HG03108 (cell line): ENCODE measurements at regions not wholly inside any gene's neighbourhood (a gene's known extent, or its start where the extent isn't known, plus 50 kb on each side); places are given as distances from the start of the nearest gene placed in this dataset.
"Not testable (repeated sequence)": the region's sequence is repeated elsewhere in the genome, so short reads cannot be mapped to it uniquely, and the experiment has no call there.

Experiments used
- ATAC-seq: cut with Tn5 transposase; IDR thresholded peaks from one replicate; pipeline ENCODE4 v1.9.1; 2021; ENCODE audit warnings: moderate library complexity; ENCODE audit not compliant: unreplicated experiment

DNA sequence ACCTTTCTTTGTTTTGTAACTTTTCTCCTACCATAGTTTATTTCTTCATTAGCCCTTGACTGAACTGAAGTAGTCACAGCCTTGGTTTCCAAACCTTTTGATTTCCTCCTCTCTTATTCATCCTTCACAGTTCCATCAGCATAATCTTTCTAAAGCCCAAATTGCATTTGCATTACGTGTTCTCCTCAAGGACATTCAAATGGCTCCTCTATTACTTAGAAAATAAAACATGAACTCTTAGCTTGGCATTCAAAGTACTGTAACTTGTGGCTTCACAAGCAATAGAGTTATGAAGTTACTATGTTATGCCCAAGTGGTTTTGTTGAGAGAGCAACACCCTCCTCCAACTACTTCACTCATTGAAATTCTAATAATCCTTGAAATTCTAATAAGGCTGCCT is 840.0 kb downstream of the TTLL7 start:
- ATAC-seq, result not testable (repeated sequence)

DNA sequence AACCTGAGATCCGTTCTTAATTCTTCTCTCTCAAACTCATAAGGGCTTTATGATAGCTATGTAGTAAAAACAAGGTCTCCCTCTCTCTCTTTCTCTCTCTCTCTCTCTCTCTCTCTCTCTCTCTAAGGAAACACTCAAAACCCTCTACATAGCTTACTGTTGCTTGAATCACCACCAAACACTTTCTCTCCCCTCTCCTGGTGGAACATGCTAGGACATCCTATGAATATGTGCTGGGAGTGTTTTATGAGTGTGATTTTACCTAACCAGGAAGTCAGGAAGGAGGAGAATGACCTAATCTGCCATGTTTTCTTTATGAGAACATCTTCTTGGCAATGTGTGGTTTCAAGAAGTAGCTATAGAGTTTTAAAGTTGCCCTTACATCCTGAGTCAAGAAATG is 844.6 kb downstream of the TTLL7 start:
- not testable (repeated sequence) for ATAC-seq

DNA sequence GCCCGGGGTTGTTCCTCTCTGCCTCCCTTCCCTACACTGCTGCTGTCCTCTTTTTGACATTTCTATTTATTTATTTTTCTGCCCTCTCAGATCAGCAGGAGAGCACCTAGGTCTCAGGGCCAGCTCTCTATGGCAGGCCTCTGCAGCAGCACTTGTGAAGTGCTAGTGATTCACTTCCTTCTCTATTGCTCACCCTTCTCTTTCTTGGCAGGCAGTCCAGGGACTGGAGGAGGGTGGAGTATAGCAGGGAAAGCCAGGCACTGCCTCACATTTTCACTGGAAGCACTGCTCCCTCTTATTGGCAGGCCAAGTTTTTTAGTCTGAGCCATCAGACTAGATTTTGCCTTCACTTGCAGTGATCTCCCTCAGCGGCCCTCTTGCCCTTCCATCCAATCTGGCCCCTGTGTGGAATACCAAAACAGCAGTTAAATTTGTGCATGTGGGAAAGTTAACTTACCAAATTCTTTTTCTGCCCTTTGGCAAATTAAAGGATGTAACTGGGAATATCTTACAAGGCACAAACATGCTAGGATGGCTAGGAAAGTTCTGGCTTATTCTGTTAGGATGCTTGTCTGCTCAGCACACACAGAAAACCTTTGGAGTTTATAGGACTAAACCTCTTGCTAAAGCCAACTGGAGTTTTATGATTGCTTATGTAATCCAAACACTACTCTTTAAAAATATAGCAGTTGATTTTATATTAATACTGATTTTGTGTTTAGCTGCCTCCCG is 847.6 kb downstream of the TTLL7 start:
- not testable (repeated sequence) for ATAC-seq

DNA sequence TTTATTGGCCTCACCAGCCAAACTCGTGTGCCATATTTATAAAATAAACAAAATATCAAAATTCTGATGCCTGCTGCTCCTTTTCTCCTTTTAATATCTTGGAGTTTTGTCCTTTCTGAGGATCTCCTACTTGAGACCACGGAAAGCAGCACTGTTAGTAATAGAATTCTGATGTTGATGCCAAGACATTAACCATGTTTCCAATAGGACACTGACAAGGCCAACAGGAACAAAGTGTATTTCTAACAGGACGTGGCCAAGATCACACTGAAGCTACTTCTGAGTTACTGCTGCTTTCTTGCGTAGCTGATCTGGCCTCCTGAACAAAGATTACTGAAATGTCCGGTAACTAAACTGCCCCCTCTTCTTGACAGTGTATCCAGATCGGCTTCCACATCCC is 848.5 kb downstream of the TTLL7 start:
- ATAC-seq, result not testable (repeated sequence)

DNA sequence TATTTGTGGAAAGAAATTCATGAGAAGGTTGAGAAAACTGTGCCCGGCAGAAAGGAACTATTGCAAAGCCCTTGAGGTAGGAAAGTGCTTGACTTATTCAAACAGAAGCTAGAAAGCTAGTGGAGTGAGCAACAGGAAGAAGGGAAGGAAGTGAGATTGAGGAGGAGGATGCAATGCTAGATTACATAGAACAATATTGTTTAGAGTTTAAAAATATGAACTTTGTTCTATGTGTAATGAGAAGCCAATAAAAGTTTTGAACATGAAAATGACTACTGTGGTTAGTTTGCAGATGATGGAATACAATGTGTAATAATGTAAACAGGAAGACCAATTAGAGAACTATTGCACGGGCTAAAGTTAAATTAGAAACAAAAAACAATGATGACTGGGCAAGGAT is 853.1 kb downstream of the TTLL7 start:
- not testable (repeated sequence) for ATAC-seq

DNA sequence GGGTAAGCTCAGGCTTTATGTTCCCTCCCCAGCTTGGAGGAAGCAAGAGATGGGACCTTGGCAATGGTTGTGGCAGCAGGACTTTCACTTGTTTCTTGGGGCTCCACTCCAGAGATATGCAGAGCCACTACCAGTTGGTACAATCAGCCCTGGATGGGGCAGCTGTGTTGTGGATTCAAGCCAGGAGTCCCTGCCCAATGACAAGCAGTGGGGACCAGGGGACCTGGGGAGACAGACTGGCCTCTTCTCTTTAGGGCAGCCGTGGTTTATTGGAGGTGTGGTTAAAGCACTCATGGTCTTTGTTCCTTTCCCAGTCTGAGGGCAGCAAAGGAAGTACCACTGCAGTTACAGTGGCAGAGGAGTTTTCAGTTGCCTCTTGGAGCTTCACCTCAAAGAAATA is 856.1 kb downstream of the TTLL7 start:
- not testable (repeated sequence) for ATAC-seq

DNA sequence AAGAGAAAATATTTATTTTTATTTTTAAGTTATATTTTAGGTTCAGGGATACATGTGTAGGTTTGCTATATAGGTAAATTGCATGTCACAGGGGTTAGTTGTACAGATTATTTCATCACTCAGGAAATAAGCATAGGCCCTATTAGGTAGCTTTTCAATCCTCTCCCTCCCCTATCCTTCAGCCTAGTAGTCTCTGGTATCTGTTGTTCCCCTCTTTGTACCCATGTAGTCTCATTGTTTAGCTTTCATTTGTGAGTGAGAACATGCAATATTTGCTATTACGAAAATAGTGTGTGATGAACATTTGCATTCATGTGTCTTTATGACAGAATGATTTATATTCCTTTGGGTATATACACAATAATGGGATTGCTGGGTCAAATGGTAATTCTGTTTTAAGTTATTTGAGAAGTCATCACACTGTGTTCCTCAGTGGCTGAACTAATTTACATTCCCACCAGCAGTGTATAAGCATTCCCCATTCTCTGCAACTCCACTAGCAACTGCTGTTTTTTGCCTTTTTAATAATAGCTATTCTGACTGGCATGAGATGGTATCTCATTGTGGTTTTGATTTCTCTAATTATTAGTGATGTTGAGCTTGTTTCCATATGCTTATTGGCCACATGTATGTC is 863.3 kb downstream of the TTLL7 start:
- not testable (repeated sequence) for ATAC-seq

DNA sequence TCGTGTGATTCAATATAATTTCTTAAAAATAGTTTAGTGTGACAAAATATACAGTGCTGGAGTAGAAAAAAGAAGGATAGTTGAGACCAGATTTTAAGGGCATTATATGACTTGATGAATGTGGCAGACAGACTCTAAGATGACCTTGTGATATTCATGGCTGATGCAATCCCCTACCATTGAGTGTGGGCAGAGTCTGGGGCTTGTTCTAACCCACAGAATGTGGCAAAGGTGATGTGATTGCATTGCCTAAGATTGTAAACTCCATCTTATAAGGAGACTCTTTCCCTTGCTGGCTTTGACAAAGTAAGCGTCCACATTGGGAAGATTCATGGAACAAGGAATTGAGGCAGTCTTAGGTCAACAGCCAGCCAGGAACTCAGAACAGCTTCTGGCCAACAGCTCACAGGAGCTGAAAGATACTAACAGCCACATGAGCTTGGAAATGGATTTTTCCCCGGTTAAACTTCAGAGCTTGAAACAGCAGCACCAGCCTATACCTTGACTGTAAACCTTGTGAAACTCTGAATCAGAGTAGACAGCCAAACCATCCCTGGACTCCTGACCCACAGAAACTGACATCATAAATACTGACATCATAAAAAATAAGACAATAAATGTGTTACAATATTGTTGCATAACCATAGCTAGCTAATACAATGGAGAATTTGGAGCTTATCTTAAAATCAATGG is 864.5 kb downstream of the TTLL7 start:
- ATAC-seq, result not testable (repeated sequence)

DNA sequence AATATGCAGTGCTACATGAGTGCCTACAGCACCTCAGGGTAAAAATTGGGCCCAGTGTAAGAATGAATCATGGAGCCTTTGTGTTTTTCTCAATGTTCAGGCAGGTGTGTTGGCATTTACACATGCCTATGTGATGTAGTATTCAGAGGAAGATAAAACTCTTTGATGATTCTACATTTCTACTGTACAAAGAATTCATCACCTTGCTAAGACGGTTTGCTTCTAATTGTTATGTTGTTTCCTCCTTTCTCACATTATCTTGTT is 867.3 kb downstream of the TTLL7 start:
- no peak for ATAC-seq

DNA sequence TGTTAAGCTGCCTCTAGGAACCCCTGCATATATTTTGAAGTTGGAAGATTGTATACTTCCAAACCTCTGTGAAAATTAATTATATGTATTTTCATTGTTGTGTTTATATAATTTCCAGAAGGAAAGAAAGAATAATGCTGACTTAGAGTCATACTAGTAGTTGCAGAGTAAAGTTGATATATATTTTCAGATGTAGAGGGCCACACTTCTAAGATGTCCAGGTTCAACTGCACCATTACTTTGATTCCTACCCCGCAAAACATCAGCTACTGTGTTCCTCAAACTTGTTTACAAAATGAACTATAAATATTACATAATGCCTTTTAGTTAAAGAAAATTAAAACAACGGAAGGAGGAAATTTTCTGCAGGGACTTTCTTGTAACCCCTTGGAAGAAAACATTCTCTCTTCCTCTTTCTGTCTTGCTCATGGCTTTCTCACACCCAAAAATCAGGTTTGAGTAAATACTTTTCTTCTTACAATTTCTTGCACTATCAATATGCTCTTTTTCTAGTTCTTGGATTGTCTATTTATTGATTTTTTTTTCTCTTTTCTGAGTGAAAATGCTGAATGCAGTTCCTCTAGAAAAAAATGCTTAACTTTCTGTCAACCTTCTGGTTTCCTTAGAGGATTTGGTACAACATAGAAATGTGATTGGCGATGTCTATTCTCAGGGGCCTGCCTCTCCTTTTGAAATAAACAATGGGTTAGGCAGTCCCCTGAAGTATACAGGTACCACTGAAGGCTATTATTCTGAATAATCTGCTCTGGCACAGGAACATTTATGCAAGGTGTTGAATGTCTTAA is 867.8 kb downstream of the TTLL7 start:
- ATAC-seq, result no peak

DNA sequence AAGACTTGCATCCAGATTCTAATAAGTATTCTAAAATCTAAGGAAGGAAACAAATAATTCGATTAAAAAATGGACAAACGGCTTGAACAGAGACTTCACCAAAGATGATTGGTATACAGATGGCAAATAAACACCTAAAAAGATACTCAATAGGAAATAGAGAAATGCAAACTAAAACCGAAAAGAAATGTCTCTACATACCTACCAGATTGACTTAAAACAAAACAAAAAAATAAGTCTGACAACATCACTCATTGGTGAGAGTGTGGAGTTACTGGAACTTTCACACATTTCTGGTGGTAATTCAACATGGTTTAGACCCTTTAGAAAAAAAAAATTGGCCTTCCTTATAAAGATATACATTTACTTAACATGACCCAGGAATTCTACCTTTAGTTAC is 869.8 kb downstream of the TTLL7 start:
- ATAC-seq, result no peak

DNA sequence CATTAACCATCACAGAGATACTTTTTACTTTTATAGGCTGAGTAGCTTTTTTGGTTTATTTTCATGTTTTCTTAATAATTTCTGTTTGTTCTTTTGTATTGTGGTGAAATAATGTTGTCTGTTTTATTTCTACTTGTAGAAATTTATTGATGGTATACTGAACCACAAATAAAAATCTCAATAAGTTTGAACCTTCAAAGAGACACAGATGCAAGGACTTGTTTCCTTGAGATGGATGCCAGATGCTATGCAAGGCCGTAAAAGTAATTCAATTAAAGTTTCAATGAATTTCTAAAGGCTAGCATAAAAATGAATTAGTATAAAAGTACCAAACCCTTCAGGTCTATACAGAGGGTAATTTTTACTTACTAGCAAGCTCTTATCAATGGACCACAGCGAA is 873.5 kb downstream of the TTLL7 start:
- no peak for ATAC-seq

DNA sequence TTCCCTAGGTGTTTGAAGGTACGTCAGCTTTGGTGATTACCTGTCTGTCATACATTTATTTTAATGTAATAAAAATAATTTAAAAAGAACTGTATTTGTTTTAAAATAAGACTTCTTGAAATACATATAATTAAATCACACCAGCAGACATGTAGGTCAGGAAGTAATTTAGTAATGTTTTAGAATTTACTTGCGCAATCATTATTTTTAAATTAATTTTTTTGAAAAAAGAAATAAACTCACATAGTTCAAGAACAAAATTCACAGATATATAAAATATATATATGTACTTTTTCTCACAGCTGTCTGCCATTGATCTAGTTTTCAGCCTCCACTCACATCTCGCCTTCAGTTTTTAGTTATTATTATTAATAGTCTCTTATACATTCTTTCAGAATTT is 875.9 kb downstream of the TTLL7 start:
- ATAC-seq, result no peak

DNA sequence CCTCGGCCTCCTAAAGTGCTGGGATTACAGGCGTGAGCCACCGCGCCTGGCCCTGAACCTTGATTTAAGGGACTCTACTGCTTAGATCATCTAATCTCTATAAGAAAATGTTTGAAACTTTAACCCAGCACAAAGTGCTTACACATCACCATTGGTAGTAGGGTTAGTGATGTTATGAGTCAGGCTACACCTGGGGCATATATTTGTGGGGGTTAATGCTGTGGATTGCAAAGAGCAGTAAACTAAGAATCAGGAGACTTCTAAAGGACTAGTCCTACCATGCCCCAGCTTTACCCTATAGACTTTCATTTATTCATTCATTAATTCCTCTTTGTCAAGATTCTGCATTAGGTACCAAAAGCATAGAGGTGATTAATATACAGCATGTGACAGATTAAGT is 880.5 kb downstream of the TTLL7 start:
- no peak for ATAC-seq

DNA sequence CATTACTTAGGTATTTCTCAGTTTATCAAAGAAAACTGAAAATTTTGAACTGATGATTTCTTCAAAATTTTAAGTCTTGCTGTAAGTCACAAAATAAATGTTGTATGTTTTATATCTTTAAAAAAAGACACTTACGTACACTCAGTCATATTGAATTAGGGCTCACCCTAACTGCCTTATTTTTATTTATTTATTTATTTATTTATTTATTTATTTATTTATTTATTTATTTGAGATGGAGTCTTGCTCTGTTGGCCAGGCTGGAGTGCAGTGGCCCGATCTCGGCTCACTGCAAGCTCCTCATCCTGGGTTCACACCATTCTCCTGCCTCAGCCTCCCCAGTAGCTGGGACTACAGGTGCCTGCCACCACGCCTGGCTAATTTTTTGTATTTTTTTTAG is 881.9 kb downstream of the TTLL7 start:
- not testable (repeated sequence) for ATAC-seq

DNA sequence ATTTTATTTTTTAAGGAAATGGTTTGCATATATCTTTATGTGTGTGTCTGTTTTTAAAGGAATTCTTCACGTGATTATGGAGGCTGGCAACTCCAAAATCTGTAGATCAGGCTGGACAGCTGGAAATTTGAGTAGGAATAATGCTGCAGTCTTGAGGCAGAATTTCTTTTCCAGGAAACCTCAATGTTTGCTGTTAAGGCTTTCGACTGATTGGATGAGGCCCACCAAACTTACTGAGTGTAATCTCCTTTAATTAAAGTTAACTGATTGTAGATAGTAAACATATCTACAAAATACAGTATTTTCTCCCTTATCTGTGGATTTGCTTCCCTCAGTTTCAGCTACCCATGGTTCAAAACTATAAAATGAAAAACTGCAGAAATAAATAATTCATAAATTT is 883.1 kb downstream of the TTLL7 start:
- ATAC-seq, result no peak

DNA sequence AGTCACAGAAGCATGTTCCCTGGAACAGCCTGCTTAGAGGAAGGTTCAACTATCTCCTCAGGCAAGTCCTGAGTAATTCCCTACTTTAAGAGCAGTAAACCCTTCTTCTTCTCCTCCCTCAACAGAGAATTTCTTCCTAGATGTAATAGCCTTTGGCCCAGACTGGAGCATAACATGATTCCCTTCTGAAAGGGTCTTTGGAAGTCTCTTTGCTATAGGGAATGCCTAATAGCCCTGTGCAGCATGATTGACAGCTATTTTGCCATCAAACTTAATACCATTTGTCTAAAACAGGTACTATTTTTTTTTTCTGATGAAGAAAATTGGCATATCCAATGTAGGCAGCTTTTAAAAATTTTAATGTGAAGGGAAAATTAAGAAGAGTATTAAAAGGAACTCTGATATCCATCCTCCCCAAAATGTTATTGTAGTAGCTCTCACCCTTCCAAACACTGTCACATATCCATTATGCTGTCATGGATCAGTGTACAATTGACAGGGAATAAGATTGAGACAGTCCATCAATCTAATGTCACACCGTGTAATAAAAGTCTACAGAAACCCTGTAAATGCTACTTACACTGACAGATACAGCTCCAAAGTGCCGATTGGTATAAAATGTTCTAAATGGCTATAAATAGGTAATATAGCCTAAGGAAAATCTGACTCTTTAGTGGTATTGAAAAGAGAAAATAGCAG is 884.6 kb downstream of the TTLL7 start:
- no peak for ATAC-seq

DNA sequence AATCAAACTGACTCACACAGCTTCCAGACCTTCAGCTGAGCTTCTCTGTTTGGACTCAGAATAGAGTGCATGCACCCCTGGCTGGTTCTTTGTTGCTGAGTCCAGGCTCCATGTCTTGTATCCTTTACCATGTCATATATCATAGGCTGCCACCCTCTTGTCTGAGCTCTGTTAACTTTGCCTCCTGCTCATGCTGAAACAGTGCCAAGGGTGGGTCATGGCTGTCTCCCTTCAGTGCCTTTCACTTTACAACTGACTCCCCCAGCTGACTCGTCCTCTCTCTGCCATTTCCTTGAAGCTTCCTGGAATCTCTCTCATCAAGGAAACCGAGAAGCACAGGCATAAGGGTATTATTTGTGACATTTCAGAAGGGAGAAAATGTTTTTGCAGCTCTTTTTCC is 885.3 kb downstream of the TTLL7 start:
- ATAC-seq, result no peak

DNA sequence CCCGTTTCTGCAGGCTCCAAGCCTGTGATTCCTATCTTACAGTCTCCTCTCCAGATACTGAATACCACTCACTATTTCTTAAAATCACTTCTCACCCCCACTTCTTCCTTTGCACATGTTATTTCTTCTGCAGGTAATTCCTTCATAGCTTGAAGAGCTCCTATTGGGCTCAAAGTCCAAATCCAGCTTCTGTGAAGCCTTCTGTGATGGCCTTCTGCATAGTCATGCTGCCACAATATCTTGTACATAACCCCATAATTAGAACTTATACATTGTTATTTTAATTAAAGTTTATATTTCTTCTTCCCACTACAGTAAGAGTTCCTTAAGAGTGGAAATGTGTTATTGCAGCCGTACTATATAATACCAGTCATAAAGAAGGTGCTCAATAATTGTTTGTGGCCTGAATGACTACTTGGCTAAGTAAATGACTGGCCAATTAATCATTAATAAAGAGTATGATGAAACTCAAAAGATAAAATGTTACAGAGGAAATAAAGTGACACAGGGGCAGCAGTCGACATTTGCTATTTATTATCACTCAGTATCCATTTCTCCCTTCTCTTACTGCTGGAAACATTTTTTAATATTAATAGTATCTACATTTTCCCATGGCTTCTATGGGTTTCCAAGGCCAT is 886.6 kb downstream of the TTLL7 start:
- no peak for ATAC-seq

DNA sequence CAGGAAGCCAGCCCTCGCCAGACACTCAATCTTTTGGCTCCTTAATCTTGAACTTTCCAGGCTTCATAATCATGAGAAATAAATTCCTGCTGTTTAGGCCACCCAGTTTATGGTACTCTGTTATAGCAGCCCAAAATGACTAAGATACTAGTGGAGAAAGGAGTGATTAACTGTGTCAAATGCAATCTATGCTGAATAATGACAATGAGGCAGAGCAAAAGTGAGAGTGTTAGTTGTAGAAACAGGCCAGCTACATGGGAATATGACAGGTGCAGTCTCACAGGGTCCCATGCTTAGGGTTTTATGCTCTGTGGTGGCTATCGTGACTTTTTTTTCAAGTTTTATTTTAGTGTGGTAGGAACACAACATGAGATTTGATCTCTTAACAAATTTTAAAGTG is 888.8 kb downstream of the TTLL7 start:
- no peak for ATAC-seq

DNA sequence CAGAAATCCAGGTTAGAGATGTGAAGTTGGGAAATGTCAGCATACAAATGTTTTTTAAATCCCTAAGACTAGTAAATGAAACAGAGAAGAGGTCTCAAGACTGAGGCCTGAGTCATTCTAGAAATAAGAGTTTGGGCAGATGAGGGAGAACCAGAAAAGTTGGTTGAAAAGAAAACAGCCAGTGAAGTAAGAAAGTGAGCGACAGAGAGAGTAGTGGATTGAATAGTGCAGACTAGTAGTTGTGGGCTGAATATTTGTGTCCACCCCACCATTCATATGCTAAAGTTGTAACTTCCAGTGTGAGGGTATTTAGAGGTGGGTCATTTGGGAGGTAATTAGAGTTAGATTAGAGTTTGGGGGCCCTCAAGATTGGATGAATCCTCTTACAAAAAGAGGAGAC is 889.2 kb downstream of the TTLL7 start:
- ATAC-seq, result no peak
